Esophagus squamous epithelium (tissue), 4 donors: ENCODE measurements at regions not wholly inside any gene's neighbourhood (a gene's known extent, or its start where the extent isn't known, plus 50 kb on each side); places are given as distances from the start of the nearest gene placed in this dataset.

ENCODE experiments used
- CTCF ChIP-seq, 6 experiments: fragments of 450-650 bp in 4 of 6; fragments of 200-600 bp in 2 of 6; sonication (generic) in 2 of 6; IDR thresholded peaks; one replicate each; pipeline ENCODE4 v1.5.1; 2016 to 2019; ENCODE audit warnings: antibody characterized with exemption in 6 of 6, mild to moderate bottlenecking in 4 of 6, moderate library complexity in 4 of 6
- POLR2A ChIP-seq, 4 donors: fragments of 450-650 bp; IDR thresholded peaks; one replicate each; pipeline ENCODE4 v1.6.1; 2017; ENCODE audit warnings: antibody characterized with exemption in 4 of 4, mild to moderate bottlenecking in 4 of 4, moderate library complexity in 3 of 4

DNA sequence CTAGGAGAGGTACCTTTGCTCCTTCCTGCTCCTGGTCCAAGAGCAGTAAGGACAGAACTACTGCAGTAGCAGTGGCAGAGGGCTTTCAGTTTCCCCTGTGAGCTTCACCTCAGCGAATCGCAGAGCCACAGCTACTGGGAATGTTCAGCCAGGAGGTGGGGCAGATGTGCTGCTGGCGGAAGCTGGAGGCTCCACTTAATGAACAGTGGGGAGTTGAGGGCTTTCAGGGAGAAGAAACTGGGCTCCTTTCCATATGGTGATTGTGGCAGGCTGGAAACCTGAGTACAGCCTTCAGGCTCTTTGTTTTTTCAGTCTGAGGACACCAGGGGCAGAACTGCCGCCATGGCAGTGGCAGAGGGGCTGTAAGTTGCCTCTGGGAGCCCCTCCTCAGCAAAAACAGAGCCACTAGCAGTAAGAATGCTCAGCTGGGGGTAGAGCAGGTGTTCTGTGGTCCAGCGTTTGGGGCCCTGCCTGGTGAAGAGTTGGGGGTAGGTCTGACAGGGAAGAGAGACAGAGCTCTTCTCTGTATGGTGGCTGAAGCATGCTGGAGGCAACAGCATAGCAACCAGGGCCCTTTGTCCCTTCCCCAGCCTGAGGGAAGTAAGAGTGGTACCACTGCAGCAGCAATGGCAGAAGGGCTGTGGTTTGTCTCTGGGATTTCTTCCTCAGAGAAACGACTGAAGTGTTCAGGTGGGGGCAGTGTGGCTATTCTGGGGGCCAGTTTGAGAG lies 106.0 kb upstream of the GRXCR1 start:
- no peak for TF ChIP-seq CTCF (IDR thresholded peaks at IDR 0.05)
- TF ChIP-seq POLR2A (IDR thresholded peaks at IDR 0.05): no peak
